ENCODE measurements at regions not wholly inside any gene's neighbourhood (a gene's known extent, or its start where the extent isn't known, plus 50 kb on each side); places are given as distances from the start of the nearest gene placed in this dataset.
A peak's percentile ranks its signal among the peaks of the same experiment; 100 is the strongest.

DNA sequence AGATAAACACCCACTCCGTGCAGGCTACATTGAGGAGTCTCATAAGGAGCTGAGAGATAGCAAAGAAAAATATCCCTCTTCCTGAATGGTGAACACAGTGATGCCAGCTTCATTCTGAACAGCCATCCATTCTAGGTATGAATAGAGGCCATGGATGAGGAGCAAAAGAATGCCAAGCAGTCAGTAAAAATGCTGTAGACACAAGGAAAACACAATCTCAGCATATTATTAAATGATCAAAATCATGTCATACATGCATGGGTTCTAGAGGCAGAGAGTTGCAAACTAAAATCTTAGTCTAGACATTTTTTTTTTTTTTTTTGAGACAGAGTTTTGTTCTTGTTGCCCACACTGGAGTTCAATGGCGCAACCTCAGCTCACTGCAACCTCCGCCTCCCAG lies 313.0 kb downstream of the SOX9 start:
- TF ChIP-seq, protein P1, sequence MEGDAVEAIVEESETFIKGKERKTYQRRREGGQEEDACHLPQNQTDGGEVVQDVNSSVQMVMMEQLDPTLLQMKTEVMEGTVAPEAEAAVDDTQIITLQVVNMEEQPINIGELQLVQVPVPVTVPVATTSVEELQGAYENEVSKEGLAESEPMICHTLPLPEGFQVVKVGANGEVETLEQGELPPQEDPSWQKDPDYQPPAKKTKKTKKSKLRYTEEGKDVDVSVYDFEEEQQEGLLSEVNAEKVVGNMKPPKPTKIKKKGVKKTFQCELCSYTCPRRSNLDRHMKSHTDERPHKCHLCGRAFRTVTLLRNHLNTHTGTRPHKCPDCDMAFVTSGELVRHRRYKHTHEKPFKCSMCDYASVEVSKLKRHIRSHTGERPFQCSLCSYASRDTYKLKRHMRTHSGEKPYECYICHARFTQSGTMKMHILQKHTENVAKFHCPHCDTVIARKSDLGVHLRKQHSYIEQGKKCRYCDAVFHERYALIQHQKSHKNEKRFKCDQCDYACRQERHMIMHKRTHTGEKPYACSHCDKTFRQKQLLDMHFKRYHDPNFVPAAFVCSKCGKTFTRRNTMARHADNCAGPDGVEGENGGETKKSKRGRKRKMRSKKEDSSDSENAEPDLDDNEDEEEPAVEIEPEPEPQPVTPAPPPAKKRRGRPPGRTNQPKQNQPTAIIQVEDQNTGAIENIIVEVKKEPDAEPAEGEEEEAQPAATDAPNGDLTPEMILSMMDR (conservative IDR thresholded peaks at IDR 0.05), result no peak
- peak overlapping the region; percentile 83 for H3K27ac ChIP-seq

DNA sequence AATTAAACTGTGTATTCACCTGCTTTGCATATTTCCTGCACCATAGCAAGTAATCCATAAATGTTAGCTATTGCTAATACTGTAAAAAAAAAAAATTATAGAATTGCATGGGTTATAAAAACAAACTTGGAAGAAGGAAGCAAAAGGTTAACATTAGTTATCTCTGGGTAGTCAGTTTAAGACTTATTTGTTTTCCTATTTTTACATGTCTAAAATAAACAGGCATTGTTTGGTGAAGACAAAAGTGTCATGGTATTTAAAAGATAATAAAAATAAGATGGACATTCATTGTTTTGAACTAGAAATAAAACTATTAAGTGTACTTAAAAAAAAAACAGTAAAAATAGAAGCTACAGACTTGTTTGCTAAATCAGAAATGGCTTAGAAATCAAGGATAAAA lies 313.8 kb downstream of the SOX9 start:
- H3K27ac ChIP-seq, result peak overlapping the region; percentile 83
- TF ChIP-seq, protein P1 (conservative IDR thresholded peaks at IDR 0.05), result no peak

DNA sequence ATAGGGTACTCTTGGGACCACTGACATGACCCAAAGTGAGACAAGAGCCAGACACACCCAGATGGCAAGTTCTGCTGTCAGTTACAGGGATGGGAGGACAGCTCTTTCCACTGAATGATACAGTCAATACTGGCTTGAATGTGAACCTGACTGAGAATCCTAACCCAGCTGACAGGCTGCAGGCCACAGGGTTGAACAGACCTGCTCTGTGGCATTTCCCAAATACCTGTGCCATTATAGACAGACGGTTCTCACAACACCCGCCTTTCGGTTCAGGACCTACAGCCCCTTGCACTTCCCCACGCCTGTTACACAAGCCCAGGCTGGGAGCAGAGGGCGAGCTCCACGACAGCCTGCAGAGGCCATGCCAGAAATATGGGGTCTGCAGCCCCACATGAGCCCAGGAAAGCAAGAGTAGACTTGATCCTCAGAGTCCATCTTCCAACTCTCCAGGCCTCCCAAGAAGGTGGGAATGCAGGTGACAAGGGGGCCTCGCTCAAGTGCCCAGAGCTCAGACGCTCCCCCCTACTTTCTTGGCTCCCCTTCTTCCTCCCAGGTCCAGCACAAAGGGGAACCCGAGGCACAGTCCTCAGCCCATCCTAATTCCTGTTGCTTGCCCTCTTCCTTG lies 314.3 kb downstream of the SOX9 start:
- TF ChIP-seq, protein P1 (conservative IDR thresholded peaks at IDR 0.05), result no peak
- peak overlapping the region; percentile 83 for H3K27ac ChIP-seq

DNA sequence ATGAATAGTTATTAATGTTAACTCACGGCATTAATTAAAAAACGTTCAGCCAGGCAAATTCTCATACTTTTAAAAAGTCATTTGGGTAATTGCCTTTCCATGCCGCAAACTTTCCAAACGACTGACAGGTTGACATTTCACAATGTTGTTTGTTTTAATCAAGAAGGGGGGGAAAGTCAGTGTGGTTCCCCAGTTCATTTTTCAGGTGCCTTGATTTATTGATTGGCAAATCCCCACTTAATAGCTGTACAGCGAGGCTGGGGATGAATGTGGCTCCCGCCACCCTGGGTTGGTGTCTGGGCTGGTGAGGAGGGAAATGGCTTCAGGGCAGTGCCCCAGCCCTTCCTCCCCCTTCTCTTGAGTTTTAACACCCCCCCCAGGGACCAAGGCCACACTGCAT lies 318.0 kb downstream of the SOX9 start:
- H3K27ac ChIP-seq, result no peak overlapping the region
- TF ChIP-seq, protein P1 (conservative IDR thresholded peaks at IDR 0.05), result no peak

DNA sequence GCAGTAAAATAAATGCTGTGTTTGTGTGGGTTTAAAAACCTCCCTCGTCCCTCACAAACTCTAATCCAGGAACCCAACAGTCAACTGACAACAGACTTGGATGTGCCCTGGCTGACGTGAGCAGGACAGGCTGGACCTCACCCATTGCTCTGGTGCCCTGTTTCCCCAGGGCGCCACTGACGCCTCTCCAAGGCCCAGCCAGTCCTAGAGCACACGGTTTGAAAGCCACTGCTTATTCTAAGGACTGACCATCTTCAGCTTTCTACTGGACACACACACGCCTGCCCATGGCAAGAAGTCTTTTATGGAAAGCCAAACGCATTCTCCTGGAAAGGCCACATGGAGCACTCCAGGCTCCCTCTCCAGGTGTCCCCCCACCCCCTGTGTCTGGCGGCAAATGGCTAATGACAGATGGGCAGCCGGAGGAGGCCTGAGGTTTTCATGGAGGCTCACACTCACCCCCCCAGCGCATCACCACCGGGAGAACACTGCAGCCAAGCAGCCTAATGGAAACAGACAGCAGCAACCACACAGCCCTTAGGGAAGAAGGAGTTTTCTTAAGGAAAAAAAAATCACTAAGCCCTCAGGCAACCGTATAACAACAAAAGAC lies 319.2 kb downstream of the SOX9 start:
- no peak overlapping the region for H3K27ac ChIP-seq
- TF ChIP-seq, protein P1 (conservative IDR thresholded peaks at IDR 0.05), result no peak

DNA sequence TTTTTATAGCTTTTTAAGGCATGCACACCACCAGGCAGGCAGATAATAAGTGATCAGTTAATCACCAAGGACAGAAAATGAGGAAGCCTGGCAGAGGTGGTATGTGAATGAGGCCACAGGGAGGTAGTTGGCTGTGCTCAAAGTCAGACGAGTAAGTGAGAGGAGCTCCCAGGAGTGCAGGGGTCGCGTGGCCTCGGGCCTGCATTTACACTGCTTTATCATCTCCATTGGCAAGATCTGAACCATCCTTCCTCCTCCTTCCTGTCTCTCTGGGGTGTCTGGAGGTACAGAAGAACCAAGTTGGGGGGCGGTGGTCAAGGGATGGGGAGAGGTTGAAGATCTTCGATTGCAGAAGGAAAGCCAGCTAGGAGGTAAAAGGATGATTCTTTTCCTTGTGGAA lies 320.1 kb downstream of the SOX9 start:
- TF ChIP-seq, protein P1 (conservative IDR thresholded peaks at IDR 0.05), result no peak
- H3K27ac ChIP-seq, result no peak overlapping the region

DNA sequence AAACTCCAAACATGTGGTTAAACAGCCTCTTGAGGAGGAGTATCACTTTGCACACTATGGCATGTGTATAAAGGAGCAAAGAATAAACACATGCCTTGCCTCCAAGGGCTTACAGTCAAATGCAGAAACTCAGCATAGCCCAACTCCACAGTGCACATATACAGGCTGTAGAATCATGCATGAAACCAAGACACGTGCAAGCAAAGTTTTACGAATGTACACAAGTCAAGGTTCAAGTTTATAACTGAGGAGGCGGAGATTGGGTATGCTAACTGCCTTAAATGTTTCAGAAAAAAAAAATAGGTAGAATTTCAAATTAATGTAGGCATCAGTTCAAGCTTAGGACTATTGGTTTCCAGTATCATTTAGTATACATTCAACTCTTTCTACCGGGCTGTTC lies 321.1 kb downstream of the SOX9 start:
- no peak overlapping the region for H3K27ac ChIP-seq
- TF ChIP-seq, protein P1 (conservative IDR thresholded peaks at IDR 0.05), result no peak
